Renal pelvis (tissue), 1 donor: ENCODE measurements at regions not wholly inside any gene's neighbourhood (a gene's known extent, or its start where the extent isn't known, plus 50 kb on each side); places are given as distances from the start of the nearest gene placed in this dataset.

Experiments
- DNase-seq: peaks from one replicate; pipeline ENCODE4 v3.0.0-alpha.2; 2013

DNA sequence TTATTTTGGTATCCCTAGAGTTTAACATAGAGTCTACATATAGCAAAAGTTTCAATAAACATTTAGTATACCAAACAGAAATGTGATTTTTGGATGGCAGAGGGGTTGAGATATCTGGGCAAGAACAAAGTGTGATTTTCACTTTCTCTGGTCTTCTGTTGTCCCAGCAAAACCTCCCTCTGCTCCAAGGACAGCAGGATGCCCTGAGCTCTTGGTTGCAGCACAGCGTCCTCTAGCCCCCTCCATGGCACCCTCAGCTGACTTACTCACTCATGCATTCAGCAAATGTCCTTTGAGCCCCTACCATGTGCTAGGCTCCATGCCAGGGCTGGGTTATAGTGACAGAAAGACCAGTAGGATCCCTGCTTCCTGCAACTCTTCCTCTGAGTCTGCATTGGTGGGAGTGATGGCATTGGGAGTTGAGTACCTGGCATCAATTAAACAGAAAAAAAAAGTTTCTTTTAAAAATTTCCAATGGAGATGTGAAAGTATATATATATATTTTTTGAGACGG, 104.8 kb upstream of the UBL3 start:
- no peak for DNase-seq

- DNase-seq = no peak
Observed at GRCh38 chr13:29954082-29955028, 103.9 kb upstream of the UBL3 start.

DNA sequence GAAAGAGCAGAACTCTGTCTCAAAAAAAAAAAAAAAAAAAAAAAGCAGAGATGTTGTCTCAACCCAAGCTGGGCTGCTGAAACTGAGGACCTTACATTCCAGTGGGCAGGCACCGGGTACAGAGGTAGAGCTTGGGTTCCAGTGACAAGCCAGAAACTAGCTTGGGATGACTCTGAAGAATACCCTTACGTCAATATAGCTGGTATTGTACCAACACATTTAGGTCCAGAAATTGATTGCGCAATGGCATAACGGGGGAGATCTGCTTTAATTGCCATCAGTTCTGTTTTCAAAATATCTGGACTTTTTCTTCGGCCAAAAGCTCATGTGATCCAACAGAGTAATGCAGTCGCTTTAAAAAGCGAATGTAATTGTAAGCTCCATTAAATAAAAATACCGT, 103.1 kb upstream of the UBL3 start:
- no peak for DNase-seq

- no peak for DNase-seq
Observed at GRCh38 chr13:29952245-29952644, 101.8 kb upstream of the UBL3 start.

GRCh38 chr13:29948791-29949190, 98.4 kb upstream of the UBL3 start:
- no peak for DNase-seq

GRCh38 chr13:29948244-29948643, 97.8 kb upstream of the UBL3 start:
- no peak for DNase-seq

DNA sequence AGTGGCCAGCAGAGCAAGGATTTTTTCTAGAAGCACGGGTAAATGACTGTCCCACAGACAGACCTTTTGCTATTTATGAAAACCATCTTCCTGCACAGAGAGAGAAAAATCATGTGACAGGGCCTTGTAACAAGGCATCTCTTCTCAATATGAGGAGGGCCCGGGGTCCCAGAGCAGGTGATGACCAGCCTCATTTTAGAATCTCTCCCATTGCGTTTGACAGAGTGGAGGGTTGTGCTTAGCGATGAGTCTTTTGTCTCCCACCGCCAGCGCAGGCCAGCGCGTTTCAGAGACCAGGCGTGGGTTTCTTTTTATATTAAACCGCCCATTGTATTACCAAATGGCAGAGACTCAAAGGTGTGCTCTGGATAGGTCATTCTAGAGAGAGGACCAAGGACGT, 97.4 kb upstream of the UBL3 start:
- no peak for DNase-seq

DNA sequence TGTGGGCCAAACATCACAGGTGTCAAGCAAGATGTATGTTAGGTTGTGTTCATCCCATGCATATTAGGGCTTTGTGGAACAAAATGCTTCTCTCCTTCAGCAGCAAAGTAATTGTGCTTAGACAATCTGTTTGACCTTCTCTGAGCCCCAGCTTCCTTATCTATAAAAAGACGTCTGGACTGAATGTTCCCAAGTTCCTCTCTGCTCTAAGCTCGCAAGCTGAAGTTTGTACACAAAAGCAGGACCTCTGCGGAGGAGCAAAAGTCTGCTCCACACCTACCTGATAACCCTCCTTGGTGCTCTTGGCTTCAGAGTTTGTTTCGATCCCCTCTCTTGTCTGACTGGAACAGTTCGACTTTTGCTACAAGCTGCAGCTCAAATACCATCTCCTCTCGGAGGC, 95.7 kb upstream of the UBL3 start:
- DNase-seq = no peak

- DNase-seq = no peak
Observed at GRCh38 chr13:29943686-29944085, 93.3 kb upstream of the UBL3 start.

- DNase-seq = no peak
Observed at GRCh38 chr13:29943273-29943672, 92.9 kb upstream of the UBL3 start.

- DNase-seq = no peak
Observed at GRCh38 chr13:29940715-29941114, 90.3 kb upstream of the UBL3 start.

DNA sequence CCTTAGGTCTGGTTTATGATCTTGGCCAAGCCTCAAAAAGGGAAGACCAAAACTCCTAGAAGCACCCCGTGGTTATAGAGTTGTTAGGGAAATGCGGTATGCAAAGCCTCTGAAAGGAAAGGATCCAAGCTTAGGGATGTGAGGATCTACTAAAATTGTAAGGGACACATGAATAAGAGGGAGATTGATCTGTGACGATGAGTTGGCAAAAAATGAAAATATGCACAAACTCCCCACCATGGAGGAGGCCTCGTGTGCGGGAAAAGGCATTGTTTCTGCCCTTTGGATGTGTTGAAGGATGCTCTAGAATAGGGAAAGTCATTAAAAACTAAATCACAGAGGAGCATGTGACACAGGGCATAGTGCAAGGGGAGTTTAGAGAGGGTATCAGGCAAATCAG, 88.7 kb upstream of the UBL3 start:
- DNase-seq = no peak

- DNase-seq = no peak
Observed at GRCh38 chr13:29937841-29938240, 87.4 kb upstream of the UBL3 start.

DNA sequence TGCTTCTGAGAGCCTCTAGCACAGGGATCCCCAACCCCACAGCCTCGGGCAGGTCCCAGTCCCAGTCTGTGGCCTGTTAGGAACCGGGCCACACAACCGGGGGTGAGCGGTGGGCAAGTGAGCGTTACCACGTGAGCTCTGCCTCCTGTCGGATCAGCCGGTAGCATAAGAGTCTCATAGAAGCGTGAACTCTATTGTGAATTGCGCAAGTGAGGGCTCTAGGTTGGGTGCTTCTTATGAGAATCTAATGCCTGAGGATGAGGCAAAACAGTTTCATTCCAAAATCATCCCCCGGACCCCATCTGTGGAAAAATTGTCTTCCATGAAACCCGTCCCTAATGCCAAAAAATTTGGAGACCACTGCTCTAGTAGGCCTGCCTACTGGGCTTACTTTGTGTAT, 87.0 kb upstream of the UBL3 start:
- DNase-seq = no peak

DNA sequence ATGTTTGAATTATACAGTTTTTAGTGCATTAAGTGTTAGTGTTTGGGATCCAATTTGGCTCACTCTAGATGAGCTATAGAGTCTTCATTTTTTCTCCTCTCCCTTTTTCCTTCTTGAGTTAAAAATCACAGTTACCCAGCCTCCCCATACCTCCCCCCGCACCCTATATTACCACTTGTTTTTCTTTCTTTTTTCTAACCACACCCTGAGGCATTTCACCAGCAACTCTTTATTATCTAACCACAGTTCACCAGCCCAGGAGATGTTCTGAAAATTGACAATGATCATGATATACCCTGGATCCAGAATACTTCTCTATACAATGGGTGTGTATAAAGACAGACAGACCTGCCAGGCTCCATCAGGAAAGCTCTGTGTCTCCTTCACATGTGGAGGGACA, 86.5 kb upstream of the UBL3 start:
- DNase-seq = no peak

- no peak for DNase-seq
Observed at GRCh38 chr13:29936051-29936813, 85.8 kb upstream of the UBL3 start.

DNA sequence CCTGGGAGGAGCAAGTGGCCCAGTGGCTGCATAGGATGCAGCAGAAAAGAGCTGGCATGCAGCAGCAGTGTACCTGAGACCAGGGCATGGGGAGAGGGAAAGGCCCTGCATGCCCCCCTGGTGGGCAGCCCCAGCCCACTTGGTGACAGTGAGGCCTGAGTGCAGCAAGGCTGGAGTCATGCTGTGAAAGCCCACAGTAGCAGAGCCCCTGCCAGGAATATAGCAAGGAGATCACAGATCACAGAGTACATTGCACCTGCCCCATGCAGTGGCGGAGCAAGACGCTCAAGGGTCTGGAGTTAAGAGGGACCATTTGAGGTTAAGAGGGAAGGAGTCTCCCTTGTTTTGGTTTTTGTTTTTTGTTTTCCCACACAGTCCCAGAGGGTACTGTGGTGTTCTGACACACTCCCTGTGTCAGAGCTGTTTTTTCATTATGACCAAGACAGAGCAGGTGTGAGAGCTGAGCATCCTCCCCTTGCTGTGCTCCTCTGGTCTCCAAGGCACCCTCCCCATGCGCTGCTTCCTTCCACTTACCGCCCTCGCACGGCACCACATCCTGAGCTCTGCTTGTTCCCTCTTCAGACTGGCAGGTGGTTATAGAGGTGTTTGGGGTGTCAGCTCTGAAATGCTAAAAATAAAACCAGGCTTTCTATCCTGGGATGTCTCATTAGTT, 85.0 kb upstream of the UBL3 start:
- no peak for DNase-seq

DNA sequence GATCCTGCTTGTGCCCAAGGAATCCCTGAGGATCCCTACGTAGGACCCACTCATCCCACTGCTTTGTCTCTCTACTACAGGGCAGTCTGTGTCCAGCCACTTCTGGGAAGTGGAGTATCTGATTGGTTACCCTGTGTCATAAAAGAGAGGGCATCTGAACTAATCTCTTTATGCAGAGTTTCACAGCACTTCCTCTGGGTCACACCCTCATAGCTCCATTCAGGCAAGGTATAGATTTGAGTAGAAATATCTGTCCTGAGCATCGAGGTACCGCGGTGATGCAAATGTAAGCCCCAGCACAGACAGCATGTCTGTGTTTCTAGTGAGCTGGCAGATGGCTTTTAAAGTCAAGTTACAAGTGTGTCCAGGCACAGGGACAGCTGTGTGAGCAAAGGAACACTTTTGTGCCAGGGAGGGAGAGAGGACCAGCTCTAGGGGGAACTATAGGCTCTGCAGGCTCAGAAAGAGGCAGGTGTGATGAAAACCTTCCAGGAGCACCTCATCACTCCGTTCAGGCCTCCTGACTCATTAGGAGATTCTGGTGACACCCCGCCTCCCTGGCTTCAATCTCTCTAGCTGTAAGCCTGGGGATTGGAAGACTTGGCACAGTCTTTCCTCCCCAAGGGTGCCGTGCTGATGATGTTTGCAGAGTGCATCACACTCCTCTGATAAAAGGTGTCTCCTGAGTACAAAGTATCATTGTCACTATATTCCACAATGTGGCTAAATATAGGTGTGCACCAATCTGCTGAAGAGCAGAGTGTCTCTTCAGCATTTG, 84.3 kb upstream of the UBL3 start:
- no peak for DNase-seq

GRCh38 chr13:29933401-29933800, 83.0 kb upstream of the UBL3 start:
- DNase-seq = no peak

GRCh38 chr13:29931696-29932095, 81.3 kb upstream of the UBL3 start:
- no peak for DNase-seq

DNA sequence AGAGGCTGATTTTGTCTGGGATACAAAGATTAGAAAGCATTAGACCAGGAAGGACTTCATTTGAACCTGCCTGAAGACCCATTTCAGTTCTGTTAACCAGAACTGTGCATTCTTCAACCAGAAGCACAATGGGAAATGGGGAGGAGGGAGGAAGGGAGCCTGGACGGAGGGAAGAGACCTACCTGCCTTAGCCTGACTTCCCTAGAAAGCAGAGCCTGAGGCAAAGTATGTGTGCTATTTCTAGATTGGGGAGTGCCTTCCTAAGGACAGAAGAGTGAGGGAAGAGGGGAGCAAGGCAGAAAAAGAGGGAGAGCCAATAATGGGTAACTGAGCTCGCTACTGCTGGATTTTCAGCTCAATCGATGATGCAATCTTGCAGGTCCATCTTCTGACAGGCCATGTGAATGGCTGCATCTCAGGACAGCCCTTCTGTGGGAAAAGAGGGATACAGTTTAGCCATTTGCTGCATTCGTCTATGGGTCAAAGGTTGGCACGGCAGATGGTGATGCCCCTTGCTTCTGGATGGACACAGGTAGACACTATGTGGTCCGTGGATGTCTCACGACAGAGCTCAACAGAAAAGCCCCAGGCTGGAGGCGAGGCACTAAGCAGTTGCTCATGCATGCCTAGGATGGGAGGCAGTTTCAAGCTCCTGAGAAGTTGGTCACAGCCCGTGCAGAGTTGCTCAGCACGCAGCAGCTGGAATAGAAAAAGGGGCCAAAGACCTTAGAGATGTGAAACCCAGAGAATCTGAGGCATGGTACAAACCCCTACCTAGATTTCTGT, 78.8 kb upstream of the UBL3 start:
- no peak for DNase-seq
